ENCODE measurements at regions not wholly inside any gene's neighbourhood (a gene's known extent, or its start where the extent isn't known, plus 50 kb on each side); places are given as distances from the start of the nearest gene placed in this dataset.

DNA sequence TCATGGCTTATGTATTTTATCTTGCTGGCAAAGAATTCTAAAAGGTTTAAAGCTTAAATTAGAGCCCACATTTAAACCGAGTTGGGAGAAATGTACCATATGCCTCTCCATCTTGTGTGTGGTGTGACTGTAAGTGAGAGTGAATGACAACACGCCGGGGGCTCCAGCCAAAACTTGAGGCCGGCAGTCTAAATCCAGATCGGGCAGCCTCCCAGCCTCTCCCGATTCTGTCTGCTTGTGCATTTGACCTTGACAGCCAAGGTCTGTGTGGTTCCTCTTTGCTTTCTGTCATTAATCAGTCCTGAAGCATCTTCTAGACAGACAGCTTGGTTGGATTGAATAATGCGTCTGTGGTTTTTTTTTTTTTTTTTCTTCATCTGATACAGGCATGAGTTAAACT, 1093.2 kb upstream of the EEF2KMT start:
- DNase-seq (no peak), ATAC-seq (no peak)
- Mint-ChIP-seq H3K27me3 (ENCODE audit: low read depth) (no peaks in the 10 kb centered on the region), H3K4me3 (no peak overlapping the region), H3K36me3 (ENCODE audit: insufficient read depth) (no peaks in the 10 kb centered on the region), H3K4me1 (ENCODE audit: low read depth) (no peaks in the 10 kb centered on the region), H3K9me3 (peaks cover 24% of the 10 kb centered on the region)

DNA sequence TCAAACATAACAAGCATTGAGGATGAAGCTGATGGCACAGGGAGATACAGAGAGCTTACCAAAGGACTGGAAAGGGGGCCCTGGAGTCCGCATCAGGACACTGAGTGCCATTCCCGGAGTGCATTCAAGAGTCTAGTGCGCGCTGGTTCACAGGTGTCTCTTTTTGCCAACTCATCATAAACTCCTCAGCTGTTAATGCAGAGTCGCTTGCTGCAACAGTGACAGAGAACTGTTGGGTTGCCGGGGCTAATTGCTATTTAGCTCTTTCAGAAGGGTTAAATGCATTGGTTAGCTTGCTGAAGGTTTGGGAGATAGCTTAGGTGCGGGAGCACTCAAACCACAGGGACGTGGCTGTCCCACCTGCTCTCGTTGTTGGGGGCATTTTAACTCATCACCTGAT, 1091.6 kb upstream of the EEF2KMT start:
- Mint-ChIP-seq H3K27me3 (ENCODE audit: low read depth) (no peaks in the 10 kb centered on the region), H3K4me1 (ENCODE audit: low read depth) (no peaks in the 10 kb centered on the region), H3K36me3 (ENCODE audit: insufficient read depth) (no peaks in the 10 kb centered on the region), H3K4me3 (no peak overlapping the region), H3K9me3 (peaks cover 14% of the 10 kb centered on the region)
- DNase-seq: no peak
- ATAC-seq: no peak

DNA sequence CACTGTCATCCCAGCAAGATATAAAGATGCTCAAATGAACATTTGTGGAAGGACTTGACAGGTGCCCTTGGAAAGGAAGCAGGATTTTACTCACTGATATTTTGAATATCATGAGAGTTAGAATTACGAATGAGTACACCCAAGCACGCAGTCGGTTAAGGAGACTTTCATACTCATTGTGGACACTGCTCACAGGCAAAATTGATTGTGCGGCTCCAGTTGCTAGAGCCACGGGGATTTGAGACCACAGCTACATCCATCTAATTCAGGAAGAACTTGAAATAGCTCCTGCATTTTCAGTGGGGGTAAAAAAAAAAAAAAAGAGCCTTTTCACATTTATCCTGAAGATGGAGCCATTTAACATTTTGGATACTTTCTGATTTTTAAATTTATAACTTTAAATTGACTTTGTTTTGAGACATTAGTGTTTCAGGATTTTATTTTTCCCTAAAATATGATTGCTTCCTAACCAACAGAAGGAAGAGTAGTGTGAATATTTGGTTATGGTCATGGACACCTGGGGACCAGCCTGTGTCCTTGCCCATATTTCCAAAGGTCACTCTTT, 1080.1 kb upstream of the EEF2KMT start:
- ATAC-seq: no peak
- no peaks in the 10 kb centered on the region for H3K27me3 Mint-ChIP-seq (ENCODE audit: low read depth)
- H3K4me1 Mint-ChIP-seq (ENCODE audit: low read depth): no peaks in the 10 kb centered on the region
- no peaks in the 10 kb centered on the region for H3K36me3 Mint-ChIP-seq (ENCODE audit: insufficient read depth)
- no peak for DNase-seq
- peaks cover 6% of the 10 kb centered on the region for H3K9me3 Mint-ChIP-seq
- no peak overlapping the region for H3K4me3 Mint-ChIP-seq

DNA sequence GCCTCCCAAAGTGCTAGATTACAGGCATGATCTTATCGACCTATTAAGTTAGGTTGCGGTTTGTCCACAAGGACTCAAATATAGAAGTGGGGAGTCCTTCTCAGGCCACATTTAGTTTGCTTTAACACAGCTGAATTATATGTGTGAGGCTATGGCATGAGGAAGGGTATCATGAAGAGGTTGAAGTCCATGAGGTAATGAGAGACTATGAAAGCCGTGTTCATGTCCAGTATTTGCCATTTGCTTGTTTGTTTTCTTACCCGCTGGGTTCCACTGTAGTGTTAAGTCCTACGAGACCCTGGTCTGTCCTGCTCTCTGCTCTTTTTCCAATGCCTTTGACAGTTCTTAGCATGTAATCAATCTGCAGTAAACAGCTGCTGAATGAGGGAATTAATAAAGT, 1072.4 kb upstream of the EEF2KMT start:
- Mint-ChIP-seq H3K9me3 (peaks cover 12% of the 10 kb centered on the region), H3K4me1 (ENCODE audit: low read depth) (no peaks in the 10 kb centered on the region)

DNA sequence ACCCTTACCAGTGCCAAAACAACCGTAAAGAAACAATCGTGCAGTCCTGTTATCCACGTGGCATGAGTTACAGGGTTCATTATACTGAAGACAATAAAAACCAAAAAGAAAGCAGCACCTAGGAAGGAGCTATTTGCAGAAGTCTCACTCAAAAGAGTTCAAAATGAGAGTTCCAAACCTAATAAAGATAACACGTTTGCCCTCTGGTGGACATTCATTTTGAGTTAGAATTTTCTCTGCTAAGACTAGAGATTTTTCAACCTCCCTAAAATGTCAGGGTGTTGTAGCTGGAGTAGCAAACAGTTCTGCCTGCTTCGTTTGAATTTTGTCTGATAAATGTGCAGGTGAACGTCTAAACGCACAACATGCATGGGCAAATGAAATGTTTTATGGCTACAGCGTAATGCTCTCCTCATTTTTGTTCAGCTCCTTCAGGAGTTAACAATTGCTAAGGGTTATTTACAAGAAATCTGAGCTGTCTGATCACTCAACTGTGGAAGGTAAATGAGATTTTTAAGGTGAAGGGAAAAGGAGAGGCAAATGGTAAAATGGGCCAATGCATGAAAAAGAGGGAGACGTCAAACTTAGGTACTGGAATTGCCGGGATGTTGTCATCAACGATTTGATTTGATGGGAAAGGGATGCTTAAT, 1067.9 kb upstream of the EEF2KMT start:
- no peaks in the 10 kb centered on the region for H3K36me3 Mint-ChIP-seq (ENCODE audit: insufficient read depth)
- DNase-seq (no peak), ATAC-seq (no peak)
- H3K4me1 Mint-ChIP-seq (ENCODE audit: low read depth): no peaks in the 10 kb centered on the region
- H3K4me3 Mint-ChIP-seq: no peak overlapping the region
- H3K27me3 Mint-ChIP-seq (ENCODE audit: low read depth): no peaks in the 10 kb centered on the region
- H3K9me3 Mint-ChIP-seq: peaks cover 11% of the 10 kb centered on the region

More for the DNA sequence above, 1072.4 kb upstream of the EEF2KMT start:
- ATAC-seq (no peak), DNase-seq (no peak)
- Mint-ChIP-seq H3K36me3 (ENCODE audit: insufficient read depth) (no peaks in the 10 kb centered on the region), H3K4me3 (no peak overlapping the region), H3K27me3 (ENCODE audit: low read depth) (no peaks in the 10 kb centered on the region)

DNA sequence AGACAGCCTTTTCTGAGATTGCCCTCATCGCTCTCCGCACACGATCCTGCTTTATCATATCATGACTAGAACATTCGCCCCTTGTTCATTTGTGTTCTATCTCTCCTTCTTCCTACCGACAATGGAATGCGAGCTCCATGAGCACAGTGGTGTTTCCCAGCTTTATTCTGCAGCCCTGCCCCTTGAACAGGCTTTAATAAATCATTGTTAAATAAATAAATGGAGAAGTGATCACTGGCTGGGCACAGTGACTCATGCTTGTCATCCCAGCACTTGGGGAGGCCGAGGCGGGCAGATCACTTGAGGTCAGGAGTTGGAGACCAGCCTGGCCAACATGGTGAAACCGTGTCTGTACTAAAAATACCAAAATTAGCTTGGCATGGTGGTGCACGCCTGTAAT, 1063.3 kb upstream of the EEF2KMT start:
- no peak overlapping the region for H3K4me3 Mint-ChIP-seq
- no peaks in the 10 kb centered on the region for H3K4me1 Mint-ChIP-seq (ENCODE audit: low read depth)
- no peaks in the 10 kb centered on the region for H3K36me3 Mint-ChIP-seq (ENCODE audit: insufficient read depth)
- H3K9me3 Mint-ChIP-seq: peaks cover 7% of the 10 kb centered on the region
- ATAC-seq: no peak
- DNase-seq: no peak
- no peaks in the 10 kb centered on the region for H3K27me3 Mint-ChIP-seq (ENCODE audit: low read depth)

DNA sequence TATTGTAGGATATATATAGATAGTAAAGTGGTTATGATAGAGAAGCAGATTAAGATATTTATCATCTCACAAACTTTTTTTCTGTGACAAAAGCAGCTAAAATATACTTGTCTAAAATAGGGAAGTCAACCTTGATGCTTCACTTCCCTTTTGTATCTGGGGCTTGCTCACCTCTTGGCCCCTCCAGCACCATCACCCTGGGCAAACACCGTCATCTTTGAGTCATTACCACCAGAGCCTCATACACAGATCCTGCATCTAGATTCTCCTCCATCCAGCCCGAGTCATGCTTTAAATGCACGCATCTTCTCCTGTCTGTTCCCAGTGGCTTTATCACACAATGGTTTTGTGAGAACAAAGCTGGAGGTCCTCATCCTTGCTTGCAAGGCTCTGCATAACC, 1062.7 kb upstream of the EEF2KMT start:
- ATAC-seq: no peak
- Mint-ChIP-seq H3K27me3 (ENCODE audit: low read depth) (no peaks in the 10 kb centered on the region), H3K4me1 (ENCODE audit: low read depth) (no peaks in the 10 kb centered on the region), H3K4me3 (no peak overlapping the region), H3K9me3 (peaks cover 7% of the 10 kb centered on the region), H3K36me3 (ENCODE audit: insufficient read depth) (no peaks in the 10 kb centered on the region)
- DNase-seq: no peak

DNA sequence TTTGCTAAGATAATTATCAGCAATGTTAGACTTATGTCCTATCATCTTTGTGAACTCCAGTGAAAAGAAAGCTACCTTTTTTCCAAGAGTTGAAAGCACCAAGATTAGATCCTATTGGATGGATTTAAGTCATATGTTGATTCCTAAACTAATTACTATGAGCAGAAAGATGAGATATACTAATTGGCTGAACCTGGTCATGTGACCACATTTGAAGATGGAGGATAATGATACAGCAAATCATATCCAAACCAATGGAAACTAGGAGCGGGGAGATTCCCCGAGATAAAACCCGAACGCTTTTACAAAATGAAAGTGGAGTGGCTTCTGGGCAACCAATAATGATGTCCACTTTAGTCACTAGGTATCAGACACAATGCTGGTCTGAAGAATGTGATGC, 1060.2 kb upstream of the EEF2KMT start:
- Mint-ChIP-seq H3K27me3 (ENCODE audit: low read depth) (no peaks in the 10 kb centered on the region), H3K36me3 (ENCODE audit: insufficient read depth) (no peaks in the 10 kb centered on the region)

DNA sequence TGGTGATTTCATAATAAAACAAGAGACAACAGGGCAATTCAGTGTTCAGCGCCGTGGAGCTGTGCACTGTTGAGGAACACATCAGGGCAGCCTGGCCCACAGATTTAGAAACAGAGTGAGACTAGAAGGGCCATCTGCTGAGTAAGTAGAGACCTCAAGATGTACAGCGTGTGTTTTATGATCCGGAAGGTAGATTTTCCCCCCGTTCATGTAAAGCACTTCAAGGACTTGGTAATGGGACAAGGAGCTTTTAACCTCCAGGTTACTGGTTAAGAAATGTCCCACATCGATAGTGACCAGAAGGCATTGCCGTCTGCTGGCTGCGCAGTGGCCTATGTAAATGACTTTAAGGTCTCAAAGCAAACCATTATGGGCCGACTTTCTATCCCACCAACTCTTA, 1057.7 kb upstream of the EEF2KMT start:
- H3K4me1 Mint-ChIP-seq (ENCODE audit: low read depth): no peaks in the 10 kb centered on the region
- ATAC-seq: no peak
- no peak overlapping the region for H3K4me3 Mint-ChIP-seq

More for the DNA sequence above, 1060.2 kb upstream of the EEF2KMT start:
- no peak for DNase-seq
- no peaks in the 10 kb centered on the region for H3K4me1 Mint-ChIP-seq (ENCODE audit: low read depth)
- H3K4me3 Mint-ChIP-seq: no peak overlapping the region
- no peak for ATAC-seq
- H3K9me3 Mint-ChIP-seq: peaks cover 3% of the 10 kb centered on the region

DNA sequence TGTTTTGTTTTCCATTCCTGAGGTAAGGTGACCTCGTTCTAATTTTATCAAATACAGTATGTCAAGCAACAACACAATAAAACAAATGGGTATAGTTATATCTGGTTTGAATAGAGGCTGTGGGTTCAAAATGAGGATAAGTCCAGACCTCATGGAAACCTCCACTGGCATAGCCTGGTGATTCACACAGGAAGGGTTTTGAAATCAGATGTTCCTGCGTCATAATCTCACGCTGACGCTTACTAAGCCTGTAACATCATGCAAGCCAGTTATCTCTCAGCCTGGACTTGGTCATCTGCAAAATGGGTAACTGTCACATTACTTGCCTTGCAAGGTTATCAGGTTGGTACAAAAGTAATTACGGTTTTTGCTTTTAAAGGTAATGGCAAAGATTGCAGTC, 1056.3 kb upstream of the EEF2KMT start:
- Mint-ChIP-seq H3K27me3 (ENCODE audit: low read depth) (no peaks in the 10 kb centered on the region), H3K4me3 (no peak overlapping the region), H3K9me3 (no peaks in the 10 kb centered on the region), H3K4me1 (ENCODE audit: low read depth) (no peaks in the 10 kb centered on the region), H3K36me3 (ENCODE audit: insufficient read depth) (no peaks in the 10 kb centered on the region)
- no peak for ATAC-seq
- no peak for DNase-seq

More for the DNA sequence above, 1057.7 kb upstream of the EEF2KMT start:
- Mint-ChIP-seq H3K9me3 (no peaks in the 10 kb centered on the region), H3K27me3 (ENCODE audit: low read depth) (no peaks in the 10 kb centered on the region), H3K36me3 (ENCODE audit: insufficient read depth) (no peaks in the 10 kb centered on the region)
- DNase-seq: no peak

DNA sequence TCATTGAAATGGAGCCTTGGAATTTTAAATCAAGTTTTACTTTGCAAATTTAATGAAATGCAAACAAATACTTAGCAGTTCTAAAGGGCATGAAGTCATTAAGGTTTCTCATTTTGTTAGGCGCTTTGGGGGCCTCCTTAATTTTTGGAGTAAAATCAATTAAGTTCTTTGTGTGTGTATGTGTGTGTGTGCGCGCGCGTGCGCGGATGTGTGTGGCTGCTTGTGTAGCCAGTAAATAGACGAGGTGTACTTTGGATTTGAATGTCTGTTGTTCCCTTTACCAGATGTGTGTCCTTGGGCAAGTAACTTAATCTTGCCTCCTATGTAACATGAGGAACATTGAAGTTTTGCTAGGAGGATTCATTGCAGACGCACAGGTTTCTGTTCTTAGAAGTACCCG, 1051.4 kb upstream of the EEF2KMT start:
- DNase-seq (no peak), ATAC-seq (no peak)
- Mint-ChIP-seq H3K9me3 (peaks cover 9% of the 10 kb centered on the region), H3K4me1 (ENCODE audit: low read depth) (no peaks in the 10 kb centered on the region), H3K4me3 (no peak overlapping the region), H3K27me3 (ENCODE audit: low read depth) (no peaks in the 10 kb centered on the region), H3K36me3 (ENCODE audit: insufficient read depth) (no peaks in the 10 kb centered on the region)

DNA sequence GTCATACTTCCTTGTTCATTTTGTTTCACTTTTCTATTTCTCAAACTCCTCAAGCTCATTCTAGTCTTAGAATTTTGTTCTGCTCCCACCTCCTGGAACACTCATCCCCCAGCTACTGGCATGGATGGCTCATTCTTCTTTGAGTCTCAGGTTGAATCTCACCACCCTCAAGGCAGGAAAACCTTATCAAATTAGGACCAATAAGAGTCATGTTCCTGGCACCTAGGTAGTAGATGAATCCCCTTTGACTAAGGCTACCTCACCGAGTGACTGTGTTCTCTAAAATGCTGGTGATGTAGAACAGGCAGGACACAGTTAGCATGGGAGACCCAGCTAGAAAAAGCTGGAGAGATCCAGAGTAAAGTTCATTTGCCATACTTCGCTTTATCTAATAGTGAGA, 1050.8 kb upstream of the EEF2KMT start:
- Mint-ChIP-seq H3K4me3 (no peak overlapping the region), H3K36me3 (ENCODE audit: insufficient read depth) (no peaks in the 10 kb centered on the region), H3K9me3 (peaks cover 9% of the 10 kb centered on the region), H3K27me3 (ENCODE audit: low read depth) (no peaks in the 10 kb centered on the region), H3K4me1 (ENCODE audit: low read depth) (no peaks in the 10 kb centered on the region)
- ATAC-seq: no peak
- DNase-seq: no peak

DNA sequence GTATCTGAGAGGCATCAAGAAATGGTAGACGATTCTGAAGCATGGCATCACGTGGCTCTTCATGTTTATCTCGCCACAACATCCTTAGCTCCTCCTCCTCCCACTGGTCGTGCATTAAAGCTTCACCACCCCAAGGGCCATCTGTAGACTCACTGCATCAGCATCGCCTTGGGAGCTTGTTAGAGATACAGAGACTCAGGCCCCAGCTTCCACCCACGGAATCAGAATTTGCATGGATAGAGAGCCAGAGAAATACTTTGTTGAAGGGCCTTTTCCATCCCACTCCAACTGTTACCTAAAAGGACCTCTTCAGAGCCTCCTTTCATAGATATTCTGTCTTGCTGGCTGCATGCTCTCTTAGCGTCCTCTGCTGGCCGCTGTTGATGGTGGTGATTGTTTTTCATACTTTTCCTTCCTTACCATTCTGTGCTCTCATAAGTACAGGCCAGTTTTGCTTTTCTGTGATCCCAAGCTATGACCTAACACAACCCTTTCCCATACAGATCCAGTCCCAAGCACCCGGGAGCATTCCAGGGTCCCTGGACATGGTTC, 1049.4 kb upstream of the EEF2KMT start:
- Mint-ChIP-seq H3K36me3 (ENCODE audit: insufficient read depth) (no peaks in the 10 kb centered on the region), H3K4me3 (no peak overlapping the region), H3K4me1 (ENCODE audit: low read depth) (no peaks in the 10 kb centered on the region), H3K27me3 (ENCODE audit: low read depth) (no peaks in the 10 kb centered on the region), H3K9me3 (peaks cover 16% of the 10 kb centered on the region)
- no peak for DNase-seq
- no peak for ATAC-seq

DNA sequence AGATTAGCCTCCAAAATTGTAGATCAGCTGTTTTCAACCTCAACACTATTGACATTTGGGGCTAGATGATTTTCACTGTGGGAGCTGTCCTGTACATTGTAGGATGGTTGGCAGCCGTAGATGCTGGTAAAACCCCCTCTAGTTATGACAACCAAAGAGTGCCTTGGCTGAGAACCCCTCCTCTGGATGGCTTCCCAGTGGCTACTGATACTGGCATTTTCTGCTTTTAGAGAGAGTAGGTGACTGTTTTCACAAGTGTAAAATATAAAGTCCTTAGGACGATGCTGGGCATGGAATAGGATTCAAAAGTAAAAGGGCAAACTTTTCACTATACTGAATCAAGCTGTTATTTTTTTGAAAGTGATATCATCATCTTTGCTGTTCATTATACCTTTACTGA, 1048.8 kb upstream of the EEF2KMT start:
- no peaks in the 10 kb centered on the region for H3K36me3 Mint-ChIP-seq (ENCODE audit: insufficient read depth)
- no peaks in the 10 kb centered on the region for H3K27me3 Mint-ChIP-seq (ENCODE audit: low read depth)
- DNase-seq (no peak), ATAC-seq (no peak)
- no peak overlapping the region for H3K4me3 Mint-ChIP-seq
- peaks cover 18% of the 10 kb centered on the region for H3K9me3 Mint-ChIP-seq
- H3K4me1 Mint-ChIP-seq (ENCODE audit: low read depth): no peaks in the 10 kb centered on the region

DNA sequence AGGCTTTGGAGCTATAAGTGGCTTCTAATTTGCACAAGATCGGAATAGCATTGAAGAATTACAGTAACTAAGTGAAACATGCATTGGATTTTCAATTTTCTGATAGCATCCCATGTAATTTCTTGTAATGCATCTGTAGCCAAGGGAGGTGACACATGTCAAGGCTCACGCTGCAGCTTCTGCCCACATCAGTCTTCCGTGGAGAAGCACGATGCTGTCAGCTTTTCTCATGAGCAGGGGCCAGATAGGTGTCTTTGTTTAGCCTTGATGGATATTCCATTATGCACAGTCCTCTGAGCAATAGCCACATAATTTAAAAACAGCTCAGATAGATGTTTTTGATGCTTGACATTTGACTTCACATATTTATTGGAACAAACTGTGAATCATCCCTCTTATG, 1046.9 kb upstream of the EEF2KMT start:
- ATAC-seq: no peak
- no peak for DNase-seq
- Mint-ChIP-seq H3K27me3 (ENCODE audit: low read depth) (no peaks in the 10 kb centered on the region), H3K4me1 (ENCODE audit: low read depth) (no peaks in the 10 kb centered on the region), H3K36me3 (ENCODE audit: insufficient read depth) (no peaks in the 10 kb centered on the region), H3K9me3 (peaks cover 23% of the 10 kb centered on the region), H3K4me3 (no peak overlapping the region)
